ENCODE measurements at regions not wholly inside any gene's neighbourhood (a gene's known extent, or its start where the extent isn't known, plus 50 kb on each side); places are given as distances from the start of the nearest gene placed in this dataset.

- Histone ChIP-seq H3K9ac (ENCODE audit: insufficient read length) (no peak overlapping the region), H3K4me3 (no peak overlapping the region), H3K27ac (no peak overlapping the region), H3K9me3 (ENCODE audit: low read depth, low read length) (no peaks in the 10 kb centered on the region), H3K36me3 (ENCODE audit: insufficient read depth, low read length) (no peaks in the 10 kb centered on the region)
- no peak for DNase-seq (ENCODE audit: low read depth, low spot score)
- TF ChIP-seq FOXP2 (optimal IDR thresholded peaks at IDR 0.05; ENCODE audit: control extremely low read depth, extremely low read length, insufficient read depth), result no peak
- TF ChIP-seq POLR2AphosphoS5 (IDR thresholded peaks at IDR 0.05; ENCODE audit: borderline replicate concordance, low read depth, low read length), result no peak
These were observed 602.2 kb upstream of the CDH8 start for GRCh38 chr16:62638324-62638911.

- DNase-seq (ENCODE audit: low read depth, low spot score), result no peak
- no peaks in the 10 kb centered on the region for H3K36me3 ChIP-seq (ENCODE audit: insufficient read depth, low read length)
- H3K9me3 ChIP-seq (ENCODE audit: low read depth, low read length), result no peaks in the 10 kb centered on the region
- no peak overlapping the region for H3K27ac ChIP-seq
- no peak for TF ChIP-seq FOXP2 (optimal IDR thresholded peaks at IDR 0.05; ENCODE audit: control extremely low read depth, extremely low read length, insufficient read depth)
- TF ChIP-seq POLR2AphosphoS5 (IDR thresholded peaks at IDR 0.05; ENCODE audit: borderline replicate concordance, low read depth, low read length), result no peak
- no peak for TF ChIP-seq EZH2 (IDR thresholded peaks at IDR 0.05)
- H3K4me3 ChIP-seq, result no peak overlapping the region
- H3K9ac ChIP-seq (ENCODE audit: insufficient read length), result no peak overlapping the region
These were observed 589.1 kb upstream of the CDH8 start for GRCh38 chr16:62625326-62625725.

- DNase-seq (ENCODE audit: low read depth, low spot score), result no peak
- TF ChIP-seq FOXP2 (optimal IDR thresholded peaks at IDR 0.05; ENCODE audit: control extremely low read depth, extremely low read length, insufficient read depth) (no peak), POLR2AphosphoS5 (IDR thresholded peaks at IDR 0.05; ENCODE audit: borderline replicate concordance, low read depth, low read length) (no peak), EZH2 (IDR thresholded peaks at IDR 0.05) (no peak)
- Histone ChIP-seq H3K27ac (no peak overlapping the region), H3K9ac (ENCODE audit: insufficient read length) (no peak overlapping the region), H3K36me3 (ENCODE audit: insufficient read depth, low read length) (no peaks in the 10 kb centered on the region), H3K4me3 (no peak overlapping the region), H3K9me3 (ENCODE audit: low read depth, low read length) (no peaks in the 10 kb centered on the region)
These were observed 584.0 kb upstream of the CDH8 start for GRCh38 chr16:62620275-62620674.

- no peak for DNase-seq (ENCODE audit: low read depth, low spot score)
- no peaks in the 10 kb centered on the region for H3K36me3 ChIP-seq (ENCODE audit: insufficient read depth, low read length)
- TF ChIP-seq FOXP2 (optimal IDR thresholded peaks at IDR 0.05; ENCODE audit: control extremely low read depth, extremely low read length, insufficient read depth) (no peak), POLR2AphosphoS5 (IDR thresholded peaks at IDR 0.05; ENCODE audit: borderline replicate concordance, low read depth, low read length) (no peak), EZH2 (IDR thresholded peaks at IDR 0.05) (no peak)
- H3K27ac ChIP-seq, result no peak overlapping the region
- H3K4me3 ChIP-seq, result no peak overlapping the region
- no peak overlapping the region for H3K9ac ChIP-seq (ENCODE audit: insufficient read length)
- no peaks in the 10 kb centered on the region for H3K9me3 ChIP-seq (ENCODE audit: low read depth, low read length)
These were observed 579.3 kb upstream of the CDH8 start for GRCh38 chr16:62615526-62615925.

GRCh38 chr16:62610291-62610690, 574.1 kb upstream of the CDH8 start:
- no peak overlapping the region for H3K9ac ChIP-seq (ENCODE audit: insufficient read length)

GRCh38 chr16:62602790-62603189, 566.6 kb upstream of the CDH8 start:
- no peaks in the 10 kb centered on the region for H3K9me3 ChIP-seq (ENCODE audit: low read depth, low read length)
- no peaks in the 10 kb centered on the region for H3K36me3 ChIP-seq (ENCODE audit: insufficient read depth, low read length)
- no peak overlapping the region for H3K4me3 ChIP-seq
- no peak overlapping the region for H3K9ac ChIP-seq (ENCODE audit: insufficient read length)
- TF ChIP-seq FOXP2 (optimal IDR thresholded peaks at IDR 0.05; ENCODE audit: control extremely low read depth, extremely low read length, insufficient read depth), result no peak
- TF ChIP-seq POLR2AphosphoS5 (IDR thresholded peaks at IDR 0.05; ENCODE audit: borderline replicate concordance, low read depth, low read length), result no peak
- no peak overlapping the region for H3K27ac ChIP-seq
- DNase-seq (ENCODE audit: low read depth, low spot score), result no peak

More at GRCh38 chr16:62610291-62610690, 574.1 kb upstream of the CDH8 start:
- H3K4me3 ChIP-seq, result no peak overlapping the region
- TF ChIP-seq FOXP2 (optimal IDR thresholded peaks at IDR 0.05; ENCODE audit: control extremely low read depth, extremely low read length, insufficient read depth) (no peak), EZH2 (IDR thresholded peaks at IDR 0.05) (no peak), POLR2AphosphoS5 (IDR thresholded peaks at IDR 0.05; ENCODE audit: borderline replicate concordance, low read depth, low read length) (no peak)
- no peak overlapping the region for H3K27ac ChIP-seq
- H3K36me3 ChIP-seq (ENCODE audit: insufficient read depth, low read length), result no peaks in the 10 kb centered on the region
- H3K9me3 ChIP-seq (ENCODE audit: low read depth, low read length), result no peaks in the 10 kb centered on the region
- no peak for DNase-seq (ENCODE audit: low read depth, low spot score)

GRCh38 chr16:62597875-62598274, 561.6 kb upstream of the CDH8 start:
- H3K9ac ChIP-seq (ENCODE audit: insufficient read length), result no peak overlapping the region
- no peaks in the 10 kb centered on the region for H3K9me3 ChIP-seq (ENCODE audit: low read depth, low read length)
- no peak overlapping the region for H3K27ac ChIP-seq
- DNase-seq (ENCODE audit: low read depth, low spot score), result no peak
- no peaks in the 10 kb centered on the region for H3K36me3 ChIP-seq (ENCODE audit: insufficient read depth, low read length)
- TF ChIP-seq FOXP2 (optimal IDR thresholded peaks at IDR 0.05; ENCODE audit: control extremely low read depth, extremely low read length, insufficient read depth), result no peak
- no peak for TF ChIP-seq POLR2AphosphoS5 (IDR thresholded peaks at IDR 0.05; ENCODE audit: borderline replicate concordance, low read depth, low read length)
- TF ChIP-seq EZH2 (IDR thresholded peaks at IDR 0.05), result no peak
- H3K4me3 ChIP-seq, result no peak overlapping the region

GRCh38 chr16:62596584-62596983, 560.3 kb upstream of the CDH8 start:
- DNase-seq (ENCODE audit: low read depth, low spot score), result no peak
- H3K36me3 ChIP-seq (ENCODE audit: insufficient read depth, low read length), result no peaks in the 10 kb centered on the region
- H3K27ac ChIP-seq, result no peak overlapping the region
- H3K4me3 ChIP-seq, result no peak overlapping the region
- H3K9ac ChIP-seq (ENCODE audit: insufficient read length), result no peak overlapping the region
- no peaks in the 10 kb centered on the region for H3K9me3 ChIP-seq (ENCODE audit: low read depth, low read length)
- TF ChIP-seq EZH2 (IDR thresholded peaks at IDR 0.05), result no peak
- no peak for TF ChIP-seq FOXP2 (optimal IDR thresholded peaks at IDR 0.05; ENCODE audit: control extremely low read depth, extremely low read length, insufficient read depth)
- TF ChIP-seq POLR2AphosphoS5 (IDR thresholded peaks at IDR 0.05; ENCODE audit: borderline replicate concordance, low read depth, low read length), result no peak

- H3K9ac ChIP-seq (ENCODE audit: insufficient read length), result no peak overlapping the region
- H3K36me3 ChIP-seq (ENCODE audit: insufficient read depth, low read length), result no peaks in the 10 kb centered on the region
- H3K9me3 ChIP-seq (ENCODE audit: low read depth, low read length), result no peaks in the 10 kb centered on the region
- DNase-seq (ENCODE audit: low read depth, low spot score), result no peak
- no peak overlapping the region for H3K27ac ChIP-seq
- H3K4me3 ChIP-seq, result no peak overlapping the region
- TF ChIP-seq FOXP2 (optimal IDR thresholded peaks at IDR 0.05; ENCODE audit: control extremely low read depth, extremely low read length, insufficient read depth), result no peak
- no peak for TF ChIP-seq POLR2AphosphoS5 (IDR thresholded peaks at IDR 0.05; ENCODE audit: borderline replicate concordance, low read depth, low read length)
- no peak for TF ChIP-seq EZH2 (IDR thresholded peaks at IDR 0.05)
These were observed 559.9 kb upstream of the CDH8 start for GRCh38 chr16:62596125-62596524.

Measured in SK-N-MC (cell line).